Stimulated activated CD8-positive, alpha-beta memory T cell treated with anti-CD3 and anti-CD28 coated beads, Interleukin-7, amount 100 ng/mL, for 1 hour (primary cell): ENCODE measurements at regions not wholly inside any gene's neighbourhood (a gene's known extent, or its start where the extent isn't known, plus 50 kb on each side); places are given as distances from the start of the nearest gene placed in this dataset.
"Not testable (repeated sequence)": the region's sequence is repeated elsewhere in the genome, so short reads cannot be mapped to it uniquely, and the experiment has no call there.

ENCODE experiments used
- DNase-seq, 2 donors: peaks; one replicate each; pipeline ENCODE4 v3.0.0-alpha.2; 2020; ENCODE audit warnings: low read depth in 2 of 2

- DNase-seq = no peak
Measured at GRCh38 chr2:106292627-106293026, 98.5 kb upstream of the UXS1 start.

GRCh38 chr2:106288873-106289272 is 94.8 kb upstream of the UXS1 start:
- no peak for DNase-seq

- DNase-seq = no peak
Measured at GRCh38 chr2:106285237-106285829, 91.2 kb upstream of the UXS1 start.

DNA sequence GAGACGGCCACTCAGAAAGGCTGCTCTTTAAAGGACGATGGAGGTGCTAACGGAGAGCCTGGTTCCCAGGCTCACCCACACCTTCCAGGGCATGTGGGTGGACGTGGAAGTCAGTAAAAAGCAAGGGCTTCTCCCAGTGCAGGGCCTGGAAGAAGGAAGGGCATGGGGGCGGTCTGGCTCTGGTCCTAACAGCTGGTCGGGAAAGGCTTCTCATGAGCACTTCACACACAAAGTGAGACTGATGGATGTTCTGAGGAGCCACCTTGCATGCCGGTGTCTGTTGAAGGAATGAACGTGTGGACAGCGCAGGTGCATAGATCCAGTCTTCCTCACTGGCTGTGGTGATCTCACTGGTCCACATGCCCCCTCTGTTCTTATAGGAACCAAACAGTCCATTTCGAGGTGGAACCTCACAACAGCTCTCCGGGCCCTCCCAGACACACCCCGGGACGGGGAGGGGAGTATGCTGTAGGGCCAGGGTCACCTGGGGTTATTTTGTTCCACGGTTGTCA is 90.6 kb upstream of the UXS1 start:
- no peak for DNase-seq

DNA sequence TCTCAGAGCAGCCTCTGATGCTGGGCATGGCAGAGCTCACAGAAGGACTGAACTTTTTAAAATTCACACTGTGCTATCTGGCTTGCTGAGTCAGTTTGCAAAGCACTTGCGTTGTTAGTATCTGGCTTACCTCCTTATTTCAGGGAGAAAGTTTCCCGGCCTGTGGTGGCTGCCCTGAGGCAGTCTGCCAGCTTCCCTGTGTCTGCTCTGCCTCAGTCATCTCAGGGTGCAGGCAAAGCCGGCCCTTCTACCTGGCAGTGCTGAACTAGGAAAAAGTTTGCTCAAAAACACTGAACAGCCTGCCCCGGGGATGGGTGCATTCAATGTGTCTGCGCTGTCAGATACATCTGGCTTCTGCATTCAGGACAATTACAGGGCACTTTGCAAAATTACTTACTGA is 90.2 kb upstream of the UXS1 start:
- DNase-seq = no peak

DNA sequence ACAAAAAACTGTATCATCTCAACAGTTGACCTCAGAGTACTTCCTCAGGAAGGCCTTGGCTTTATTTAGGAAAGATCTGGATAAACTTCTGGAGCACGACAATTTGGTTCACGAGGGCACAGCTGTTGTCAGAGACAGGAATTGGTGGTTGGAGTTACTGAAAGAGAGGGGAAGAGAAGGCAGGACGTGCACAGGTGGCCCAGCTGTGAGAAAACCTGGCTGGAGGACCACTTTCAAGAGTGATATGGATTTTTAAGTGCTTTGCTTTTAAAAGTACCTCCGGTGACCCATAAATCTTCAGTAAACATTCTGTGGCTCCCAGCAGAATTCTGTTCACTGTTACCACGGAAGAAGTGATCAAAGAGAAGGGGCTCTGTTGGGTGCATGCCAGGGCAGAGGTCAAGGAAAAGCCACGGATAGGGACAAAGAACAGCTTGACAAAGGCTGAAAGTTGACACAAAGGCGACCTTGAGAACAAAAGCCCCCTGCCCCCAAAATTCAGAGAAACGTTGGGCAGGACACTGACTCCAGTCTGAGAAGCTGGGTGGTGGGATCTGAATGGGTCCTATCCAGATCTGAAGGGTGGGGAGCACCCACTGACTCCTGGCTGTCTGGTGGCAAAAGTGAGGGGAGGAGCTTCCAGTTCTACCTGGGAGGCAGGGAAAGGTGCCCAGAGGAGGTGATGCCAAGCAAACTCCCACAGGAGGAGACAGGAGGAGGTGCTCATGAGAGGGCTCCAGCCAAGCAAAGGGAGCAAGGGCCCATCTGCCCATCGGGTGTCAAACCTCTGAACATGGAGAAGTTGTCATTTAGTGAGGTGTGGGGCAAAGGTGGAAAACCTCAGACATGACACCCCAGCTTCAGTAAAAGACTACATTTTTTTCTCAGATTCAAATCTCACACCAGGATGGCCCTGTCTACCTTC is 89.4 kb upstream of the UXS1 start:
- not testable (repeated sequence) for DNase-seq

DNA sequence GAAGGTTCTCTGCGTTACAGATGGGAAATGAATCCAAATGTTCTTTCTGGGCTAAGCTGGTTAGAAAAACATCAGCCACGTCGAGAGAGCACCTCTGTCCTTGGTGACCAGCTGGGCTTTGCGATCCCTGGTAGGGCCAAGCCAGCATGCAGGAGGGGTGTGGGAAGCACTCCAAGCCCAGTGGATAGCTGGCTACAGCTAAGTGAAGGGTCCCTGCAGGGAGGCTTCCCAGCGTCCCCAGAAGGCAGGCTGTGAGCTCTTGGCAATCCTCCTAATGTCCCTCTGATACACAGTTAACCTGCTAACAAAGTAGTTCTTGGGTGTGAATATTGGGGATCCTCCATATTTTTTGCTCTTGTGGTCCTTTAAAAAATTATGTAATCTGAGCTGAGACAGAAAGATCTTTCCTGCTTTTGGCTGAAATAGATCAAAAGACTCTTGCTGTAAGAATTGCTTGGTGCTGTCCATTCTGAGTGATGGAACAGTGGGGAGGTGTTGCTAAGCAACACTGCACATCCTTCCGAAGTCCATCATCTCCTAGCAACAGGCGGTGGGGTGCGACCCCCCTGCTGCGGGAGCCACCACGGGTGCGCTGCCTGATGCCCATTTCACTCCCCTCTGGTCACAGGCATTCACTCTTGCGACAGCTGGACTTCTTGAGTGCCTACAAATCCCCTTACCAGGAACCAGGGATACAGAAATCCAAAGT is 88.5 kb upstream of the UXS1 start:
- DNase-seq = no peak

- not testable (repeated sequence) for DNase-seq
Measured at GRCh38 chr2:106281907-106282430, 87.9 kb upstream of the UXS1 start.

- DNase-seq = no peak
Measured at GRCh38 chr2:106280722-106281446, 86.8 kb upstream of the UXS1 start.

DNA sequence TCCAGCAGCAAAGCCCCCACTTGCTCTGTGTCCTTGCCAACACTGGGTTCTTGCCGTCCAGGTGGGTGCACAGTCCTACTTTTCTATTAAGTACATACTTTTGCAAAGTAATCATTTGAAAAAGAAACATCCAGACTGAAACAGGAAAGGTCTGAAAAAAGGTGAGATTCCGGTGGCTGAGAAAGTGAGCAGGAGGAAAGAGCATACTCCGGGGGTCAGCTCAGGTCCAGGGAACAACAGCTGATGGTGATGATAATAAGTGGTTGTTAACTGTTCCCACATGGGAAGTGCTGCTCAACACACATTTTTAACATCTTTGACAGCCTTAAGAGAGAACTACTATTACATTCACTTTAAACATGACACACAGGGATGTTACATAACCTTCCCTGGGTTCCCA is 86.1 kb upstream of the UXS1 start:
- DNase-seq = no peak

DNA sequence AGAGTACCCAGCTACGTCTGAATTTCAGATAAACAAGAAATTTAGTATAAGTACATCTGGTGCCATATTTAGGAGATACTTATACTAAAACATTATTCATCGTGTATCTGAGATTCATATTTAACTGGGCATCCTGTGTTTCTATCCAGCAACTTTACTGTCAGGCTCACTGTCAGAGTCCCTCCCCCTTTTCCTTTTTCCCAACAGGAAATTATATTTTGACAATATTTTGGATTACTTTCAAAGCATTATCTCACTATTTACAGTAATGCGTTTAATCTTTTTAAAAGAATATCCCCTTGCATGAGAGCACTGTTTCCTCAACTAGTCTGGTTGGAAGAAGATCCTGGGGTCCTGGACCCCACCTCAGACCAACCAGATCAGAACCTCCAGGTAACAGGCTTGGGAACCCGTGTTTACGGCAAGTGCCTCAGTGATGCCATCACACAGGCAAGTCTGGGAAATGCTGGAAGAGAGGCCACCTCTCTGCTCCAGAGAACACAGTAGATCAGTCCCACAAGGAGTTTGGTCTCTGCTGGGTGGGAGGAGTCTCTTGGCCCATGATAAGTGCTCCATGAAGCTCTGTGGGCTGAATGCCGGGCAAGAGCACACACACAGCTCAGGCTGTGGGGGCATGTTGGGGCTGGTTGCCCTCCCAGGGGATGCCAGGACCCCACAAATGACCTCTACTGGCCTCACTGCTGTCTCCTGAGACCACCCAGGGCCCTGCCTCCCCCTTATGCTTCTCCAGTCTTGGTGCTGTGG is 84.2 kb upstream of the UXS1 start:
- no peak for DNase-seq

GRCh38 chr2:106277426-106277825 is 83.3 kb upstream of the UXS1 start:
- DNase-seq = no peak

DNA sequence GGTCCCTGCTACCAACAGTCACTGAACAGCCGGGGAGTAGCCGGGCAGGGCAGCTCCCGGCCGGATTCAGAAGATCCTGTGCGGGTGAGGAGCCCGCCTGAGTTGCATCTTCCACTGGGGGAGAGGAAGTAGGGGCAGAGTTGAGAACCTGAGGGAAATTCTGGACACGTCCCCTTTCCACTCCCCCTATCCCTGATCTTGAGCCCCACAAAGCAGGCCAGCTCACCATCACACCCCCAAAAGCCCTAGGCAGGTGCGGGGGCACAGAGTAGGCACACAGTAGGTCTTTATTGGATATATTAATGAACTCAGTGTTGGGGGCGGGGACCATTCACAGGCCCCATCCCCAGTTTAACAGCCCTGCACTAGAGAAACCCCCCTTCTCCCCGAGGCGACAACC is 81.9 kb upstream of the UXS1 start:
- no peak for DNase-seq

DNA sequence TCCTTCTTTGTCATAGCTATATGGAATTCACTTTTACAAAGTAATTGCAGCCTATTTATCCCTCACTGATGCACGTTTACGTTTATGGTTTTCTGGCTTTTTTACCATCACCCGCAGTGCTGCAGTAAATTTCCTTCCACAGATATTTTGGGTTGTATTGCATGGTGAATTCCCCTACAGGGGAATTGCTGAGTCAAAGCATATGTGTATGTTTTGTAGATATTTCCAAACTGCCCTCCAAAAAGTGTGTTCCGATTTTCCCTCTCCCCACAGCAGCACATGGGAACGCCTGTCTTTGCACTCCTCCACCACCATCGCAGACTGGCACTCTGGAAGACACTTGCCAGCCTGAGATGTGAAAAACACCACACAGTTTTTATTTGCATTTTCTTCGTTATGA is 80.6 kb upstream of the UXS1 start:
- no peak for DNase-seq

DNA sequence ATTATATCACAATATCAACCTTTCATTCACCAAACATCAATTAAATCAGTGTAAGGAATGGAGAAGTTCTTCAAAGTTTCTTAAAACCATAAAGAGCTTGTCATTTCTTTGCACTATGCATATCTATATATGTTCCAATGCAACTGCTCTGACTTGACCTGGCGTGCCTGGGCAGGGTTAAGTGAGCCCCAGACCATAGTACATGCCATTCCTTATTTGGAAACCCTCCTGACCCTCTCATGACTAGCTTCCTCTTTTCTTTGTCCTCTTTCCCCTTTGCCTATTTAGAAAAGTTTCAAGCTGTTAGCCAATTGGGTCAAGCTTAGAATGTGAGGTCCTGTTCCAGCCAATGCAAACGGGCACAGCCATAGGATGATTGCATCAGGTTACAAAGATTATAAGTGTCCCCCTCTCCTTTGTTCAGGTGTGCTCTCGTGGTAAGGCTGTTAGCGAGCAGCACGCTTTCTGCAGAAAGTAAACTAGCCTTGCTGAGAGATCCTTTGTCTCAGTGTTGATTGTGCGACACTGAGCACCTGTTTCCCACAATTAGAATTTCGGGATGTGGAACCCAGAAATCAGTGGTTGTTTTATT is 78.2 kb upstream of the UXS1 start:
- no peak for DNase-seq

- no peak for DNase-seq
Measured at GRCh38 chr2:106270471-106270891, 76.4 kb upstream of the UXS1 start.

DNA sequence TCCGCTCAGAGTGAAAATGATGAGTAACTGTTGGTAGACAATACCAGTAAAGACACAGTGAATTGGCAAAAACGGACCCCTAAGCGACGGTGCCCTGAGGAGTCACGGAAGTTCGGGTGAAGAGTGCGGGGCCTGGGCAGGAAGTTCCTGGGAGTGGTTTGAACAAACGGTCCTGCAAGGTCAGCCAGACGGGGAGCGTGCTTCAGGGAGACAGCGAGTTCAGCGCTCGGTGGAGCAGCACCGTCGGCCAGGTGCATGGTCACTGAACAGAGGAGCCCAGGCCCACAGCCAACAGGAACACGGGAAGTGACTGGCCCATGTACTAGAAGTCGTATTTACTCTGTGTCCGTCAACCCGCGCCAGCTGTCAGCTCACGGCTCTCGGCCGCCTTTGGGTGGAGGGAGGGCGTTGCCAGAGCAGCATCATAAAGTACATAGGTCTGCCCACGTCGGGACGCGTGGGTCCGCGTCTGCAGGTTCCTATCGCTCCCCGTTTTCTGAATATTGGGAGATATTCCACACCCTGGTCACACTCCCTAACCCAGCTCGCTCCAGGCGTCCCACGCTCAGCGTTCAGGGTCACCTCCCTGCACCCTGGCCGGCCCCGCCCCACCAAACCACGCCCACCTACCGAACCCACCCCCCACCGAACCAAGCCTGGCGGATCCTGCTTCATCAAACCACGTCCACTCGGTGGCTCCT is 75.6 kb upstream of the UXS1 start:
- DNase-seq = peak in 1 of 2 donors; percentile 2

- DNase-seq = no peak
Measured at GRCh38 chr2:106267997-106268396, 73.9 kb upstream of the UXS1 start.

DNA sequence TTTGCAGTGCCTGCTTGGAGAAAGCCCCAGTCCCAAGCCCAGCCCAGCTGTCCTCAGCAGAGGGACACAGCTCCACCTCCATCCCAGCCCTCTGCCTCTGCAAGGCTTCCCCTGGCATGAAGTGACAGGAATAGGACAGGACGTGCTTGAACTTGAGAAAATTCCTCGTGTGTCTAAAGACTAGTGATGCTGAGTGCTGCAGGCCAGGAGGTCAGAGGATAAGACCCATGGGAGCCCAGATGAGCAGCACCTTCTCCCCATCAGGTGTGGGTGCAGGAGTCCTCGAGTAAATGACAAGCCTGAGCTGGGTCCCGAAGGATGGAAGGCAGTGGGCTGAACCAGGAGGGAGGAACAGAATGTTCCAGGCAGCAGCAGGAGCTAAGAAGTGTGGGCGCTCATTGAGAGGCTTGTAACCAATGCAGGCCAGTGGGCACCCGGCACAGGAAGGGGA is 67.8 kb upstream of the UXS1 start:
- DNase-seq = no peak

DNA sequence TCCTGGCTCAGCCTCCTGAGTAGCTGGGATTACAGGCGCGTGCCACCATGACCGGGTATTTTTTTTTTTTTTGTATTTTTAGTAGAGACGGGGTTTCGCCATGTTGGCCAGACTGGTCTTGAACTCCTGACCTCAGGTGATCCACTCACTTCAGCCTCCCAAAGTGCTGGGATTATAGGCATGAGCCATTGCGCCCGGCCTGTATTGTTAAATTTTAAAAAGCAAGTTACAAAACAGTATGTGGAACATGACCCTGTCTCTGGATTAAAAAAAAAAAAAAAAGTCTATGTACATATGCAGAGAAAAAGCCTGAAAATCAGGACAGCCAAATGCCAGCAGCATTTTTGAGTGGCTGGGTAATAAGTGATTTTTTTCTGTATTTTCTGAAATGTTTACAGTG is 64.8 kb upstream of the UXS1 start:
- DNase-seq = not testable (repeated sequence)
